ENCODE measurements at regions not wholly inside any gene's neighbourhood (a gene's known extent, or its start where the extent isn't known, plus 50 kb on each side); places are given as distances from the start of the nearest gene placed in this dataset.

GRCh38 chr13:86185636-86186035, 386.4 kb upstream of the SLITRK6 start:
- DNase-seq (ENCODE audit: low spot score): no peak
- BruUV-seq (replicated peaks): no TSS peak

GRCh38 chr13:86185107-86185506, 385.9 kb upstream of the SLITRK6 start:
- TF ChIP-seq EZH2 (IDR thresholded peaks at IDR 0.05; ENCODE audit: borderline replicate concordance, low read depth, low read length, poor library complexity, severe bottlenecking): no peak
- TF ChIP-seq CTCF (conservative IDR thresholded peaks at IDR 0.05; ENCODE audit: low read depth, low read length): no peak
- H3K4me1 ChIP-seq (ENCODE audit: insufficient read depth, low read length, poor library complexity, severe bottlenecking): no peaks in the 10 kb centered on the region
- no peaks in the 10 kb centered on the region for H3K36me3 ChIP-seq (ENCODE audit: insufficient read depth, low read length, poor library complexity, severe bottlenecking)
- intact Hi-C loops (cut with micrococcal nuclease; ENCODE audit: unreplicated experiment): no loop called here
- ChIA-PET CTCF (no interaction called here), POLR2A (ENCODE audit: low non-redundant PET) (no interaction called here)
- H3K27me3 ChIP-seq (replicated peaks; ENCODE audit: insufficient read depth, low read depth, low read length, poor library complexity): no peaks in the 10 kb centered on the region
- H3K4me3 ChIP-seq (ENCODE audit: low read depth, low read length, poor library complexity, severe bottlenecking): no peak overlapping the region
- no peaks in the 10 kb centered on the region for H3K9me3 ChIP-seq (ENCODE audit: low read depth, low read length, poor library complexity, severe bottlenecking)
- no TSS peak for BruUV-seq (replicated peaks)
- DNase-seq (ENCODE audit: low spot score): no peak
- no peak overlapping the region for H3K27ac ChIP-seq (ENCODE audit: low read depth, low read length, poor library complexity, severe bottlenecking)

More at GRCh38 chr13:86185636-86186035, 386.4 kb upstream of the SLITRK6 start:
- ChIA-PET POLR2A (ENCODE audit: low non-redundant PET) (no interaction called here), CTCF (no interaction called here)
- Histone ChIP-seq H3K4me3 (ENCODE audit: low read depth, low read length, poor library complexity, severe bottlenecking) (no peak overlapping the region), H3K36me3 (ENCODE audit: insufficient read depth, low read length, poor library complexity, severe bottlenecking) (no peaks in the 10 kb centered on the region), H3K4me1 (ENCODE audit: insufficient read depth, low read length, poor library complexity, severe bottlenecking) (no peaks in the 10 kb centered on the region), H3K9me3 (ENCODE audit: low read depth, low read length, poor library complexity, severe bottlenecking) (no peaks in the 10 kb centered on the region), H3K27me3 (replicated peaks; ENCODE audit: insufficient read depth, low read depth, low read length, poor library complexity) (no peaks in the 10 kb centered on the region), H3K27ac (ENCODE audit: low read depth, low read length, poor library complexity, severe bottlenecking) (no peak overlapping the region)
- TF ChIP-seq EZH2 (IDR thresholded peaks at IDR 0.05; ENCODE audit: borderline replicate concordance, low read depth, low read length, poor library complexity, severe bottlenecking) (no peak), CTCF (conservative IDR thresholded peaks at IDR 0.05; ENCODE audit: low read depth, low read length) (no peak)
- intact Hi-C loops (cut with micrococcal nuclease; ENCODE audit: unreplicated experiment): no loop called here

- TF ChIP-seq CTCF (conservative IDR thresholded peaks at IDR 0.05; ENCODE audit: low read depth, low read length) (no peak; the same call in 1 of the 2 replicates), EZH2 (IDR thresholded peaks at IDR 0.05; ENCODE audit: borderline replicate concordance, low read depth, low read length, poor library complexity, severe bottlenecking) (no peak)
- H3K9me3 ChIP-seq (ENCODE audit: low read depth, low read length, poor library complexity, severe bottlenecking): no peaks in the 10 kb centered on the region
- H3K4me3 ChIP-seq (ENCODE audit: low read depth, low read length, poor library complexity, severe bottlenecking): no peak overlapping the region
- no TSS peak for BruUV-seq (replicated peaks)
- no peaks in the 10 kb centered on the region for H3K27me3 ChIP-seq (replicated peaks; ENCODE audit: insufficient read depth, low read depth, low read length, poor library complexity)
- POLR2A ChIA-PET (ENCODE audit: low non-redundant PET): no interaction called here
- no peak overlapping the region for H3K27ac ChIP-seq (ENCODE audit: low read depth, low read length, poor library complexity, severe bottlenecking)
- CTCF ChIA-PET: no interaction called here
- H3K4me1 ChIP-seq (ENCODE audit: insufficient read depth, low read length, poor library complexity, severe bottlenecking): no peaks in the 10 kb centered on the region
- DNase-seq (ENCODE audit: low spot score): no peak
- intact Hi-C loops (cut with micrococcal nuclease; ENCODE audit: unreplicated experiment): no loop called here
- no peaks in the 10 kb centered on the region for H3K36me3 ChIP-seq (ENCODE audit: insufficient read depth, low read length, poor library complexity, severe bottlenecking)
These were observed 375.4 kb upstream of the SLITRK6 start for GRCh38 chr13:86174622-86175021.

Data from A673 (cell line).